ENCODE measurements at regions not wholly inside any gene's neighbourhood (a gene's known extent, or its start where the extent isn't known, plus 50 kb on each side); places are given as distances from the start of the nearest gene placed in this dataset.
A peak's percentile ranks its signal among the peaks of the same experiment; 100 is the strongest.

DNA sequence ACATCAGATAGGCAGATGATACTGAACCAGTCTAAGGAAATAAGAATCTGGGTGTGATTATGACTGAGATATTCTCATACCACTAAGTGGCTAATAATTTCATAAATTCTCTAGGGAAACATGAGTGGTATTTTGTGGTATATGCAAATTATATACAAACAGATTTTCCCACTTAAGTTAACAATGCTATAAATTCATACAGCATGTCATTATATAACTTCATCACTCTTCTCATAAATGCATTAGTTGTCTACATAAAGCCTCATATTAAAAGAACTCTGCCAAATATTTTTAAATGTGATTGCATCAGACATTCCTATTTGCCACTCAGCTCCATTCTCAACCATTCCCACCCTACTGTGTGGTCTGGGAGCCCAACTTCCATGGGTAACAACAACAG is 226.5 kb downstream of the TLE1 start:
- no peak overlapping the region for H3K4me2 ChIP-seq (ENCODE audit: insufficient read depth, insufficient read length, low read length)
- H3K4me1 Mint-ChIP-seq, result peaks cover 0 to 5% of the 10 kb centered on the region in 2 experiments; a peak in 1 of 4 replicates
- peaks cover 0 to 4% of the 10 kb centered on the region in 2 experiments; a peak in 2 of 5 replicates for H3K9me3 Mint-ChIP-seq
- no peaks in the 10 kb centered on the region for H3K27me3 Mint-ChIP-seq (ENCODE audit: low read depth)
- no peak overlapping the region for H3K23ac ChIP-seq (ENCODE audit: insufficient read length, low read depth, low read length)
- H3K27me3 ChIP-seq (ENCODE audit: insufficient read depth, low read length), result no peaks in the 10 kb centered on the region
- peak overlapping the region in 1 of 3 experiments; percentile 65; a peak in 1 of 7 replicates for H3K27ac Mint-ChIP-seq
- no peak overlapping the region for H3K4ac ChIP-seq (ENCODE audit: low read depth, low read length)
- no peak overlapping the region for H2BK5ac ChIP-seq (ENCODE audit: insufficient read length, low read length)
- no peak overlapping the region for H3K56ac ChIP-seq (ENCODE audit: insufficient read length, low read depth, low read length)
- no peak overlapping the region for H2BK15ac ChIP-seq (ENCODE audit: low read depth, low read length)
- TF ChIP-seq, protein P1, sequence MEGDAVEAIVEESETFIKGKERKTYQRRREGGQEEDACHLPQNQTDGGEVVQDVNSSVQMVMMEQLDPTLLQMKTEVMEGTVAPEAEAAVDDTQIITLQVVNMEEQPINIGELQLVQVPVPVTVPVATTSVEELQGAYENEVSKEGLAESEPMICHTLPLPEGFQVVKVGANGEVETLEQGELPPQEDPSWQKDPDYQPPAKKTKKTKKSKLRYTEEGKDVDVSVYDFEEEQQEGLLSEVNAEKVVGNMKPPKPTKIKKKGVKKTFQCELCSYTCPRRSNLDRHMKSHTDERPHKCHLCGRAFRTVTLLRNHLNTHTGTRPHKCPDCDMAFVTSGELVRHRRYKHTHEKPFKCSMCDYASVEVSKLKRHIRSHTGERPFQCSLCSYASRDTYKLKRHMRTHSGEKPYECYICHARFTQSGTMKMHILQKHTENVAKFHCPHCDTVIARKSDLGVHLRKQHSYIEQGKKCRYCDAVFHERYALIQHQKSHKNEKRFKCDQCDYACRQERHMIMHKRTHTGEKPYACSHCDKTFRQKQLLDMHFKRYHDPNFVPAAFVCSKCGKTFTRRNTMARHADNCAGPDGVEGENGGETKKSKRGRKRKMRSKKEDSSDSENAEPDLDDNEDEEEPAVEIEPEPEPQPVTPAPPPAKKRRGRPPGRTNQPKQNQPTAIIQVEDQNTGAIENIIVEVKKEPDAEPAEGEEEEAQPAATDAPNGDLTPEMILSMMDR (conservative IDR thresholded peaks at IDR 0.05), result no peak
- H3K79me2 ChIP-seq (ENCODE audit: insufficient read depth, low read length), result no peaks in the 10 kb centered on the region
- no peak overlapping the region for H4K91ac ChIP-seq (ENCODE audit: insufficient read length, low read depth, low read length)
- no peak overlapping the region for H2BK120ac ChIP-seq (ENCODE audit: low read depth, low read length, poor library complexity, severe bottlenecking)
- H4K5ac ChIP-seq (ENCODE audit: insufficient read length, low read depth, low read length), result no peak overlapping the region
- no peaks in the 10 kb centered on the region for H3K9me3 ChIP-seq (ENCODE audit: control insufficient read depth, low read depth, low read length)
- H3K36me3 Mint-ChIP-seq (ENCODE audit: insufficient read depth in 1 of 3, low read depth in 3 of 3), result 0 out of 7 replicates have a peak, but pooled peaks cover 0 to 5% (median 0%) of the 10 kb centered on the region in 3 experiments
- H3K79me1 ChIP-seq (ENCODE audit: insufficient read depth, low read depth, low read length, poor library complexity, severe bottlenecking), result no peaks in the 10 kb centered on the region
- H4K8ac ChIP-seq (replicated peaks; ENCODE audit: insufficient read length, low read depth, low read length), result no peak overlapping the region
- no peak overlapping the region for H3K4me3 Mint-ChIP-seq
- DNase-seq, result no peak
- H3K18ac ChIP-seq (ENCODE audit: insufficient read length, low read depth, low read length), result no peak overlapping the region
- H3K14ac ChIP-seq (ENCODE audit: insufficient read depth, low read length), result no peak overlapping the region
- H4K20me1 ChIP-seq (ENCODE audit: control insufficient read depth, insufficient read depth, insufficient read length), result no peaks in the 10 kb centered on the region
- no peaks in the 10 kb centered on the region for H3K23me2 ChIP-seq (ENCODE audit: insufficient read length, low read depth, low read length, poor library complexity, severe bottlenecking)
- H2BK12ac ChIP-seq (ENCODE audit: insufficient read length, low read depth, low read length), result no peak overlapping the region
- H3K9ac ChIP-seq (ENCODE audit: extremely low read depth, insufficient read length, low read length), result no peak overlapping the region
- H3K4me1 ChIP-seq (ENCODE audit: insufficient read depth, low read length), result no peaks in the 10 kb centered on the region
- no peak overlapping the region for H2BK20ac ChIP-seq (ENCODE audit: low read depth, low read length, poor library complexity, severe bottlenecking)
- no peak overlapping the region for H3K27ac ChIP-seq (ENCODE audit: insufficient read length, low read depth, low read length)
- H2AK5ac ChIP-seq (ENCODE audit: insufficient read length, low read length), result no peak overlapping the region
- H3T11ph ChIP-seq (ENCODE audit: low read length), result no peak overlapping the region
- no peak overlapping the region for H2AFZ ChIP-seq (ENCODE audit: low read length)

Measured in H9 (cell line).